H1 (cell line): ENCODE measurements at regions not wholly inside any gene's neighbourhood (a gene's known extent, or its start where the extent isn't known, plus 50 kb on each side); places are given as distances from the start of the nearest gene placed in this dataset.

Experiments used
- CTCF ChIA-PET: fragments of 300-600 bp; sonication (Branson Sonifier 250); formaldehyde crosslinking; loops from one replicate; lab custom pipeline; 2021; ENCODE audit not compliant: partially characterized antibody; lab: Charles Lee
- POLR2A ChIA-PET: fragments of 300-600 bp; sonication (Branson Sonifier 250); formaldehyde crosslinking; loops from one replicate; lab custom pipeline; 2021; ENCODE audit warnings: inconsistent platforms; ENCODE audit not compliant: partially characterized antibody; lab: Charles Lee
- DNase-seq, 2 experiments: peaks; one replicate each; pipeline versions ENCODE4 v3.0.0 to v3.0.0-alpha.2; 2010 to 2022; ENCODE audit warnings: low spot score in 2 of 2, low read depth in 1 of 2, mixed read lengths in 1 of 2
- FAIRE-seq: peaks from 2 replicates; lab custom pipeline; 2011; peaks lifted over from hg19 to GRCh38; lab: Jason Lieb, UNC
- H2AFZ ChIP-seq: 2 replicates; pipeline ENCODE4 v1.8.1; 2012; ENCODE audit warnings: low read length, inconsistent platforms
- H2AK5ac ChIP-seq: 2 replicates; pipeline ENCODE4 v1.6.1; 2013; ENCODE audit warnings: low read depth, low read length
- H2BK120ac ChIP-seq: replicated peaks from 2 replicates; pipeline ENCODE3; 2013; ENCODE audit warnings: low read depth, low read length, inconsistent platforms
- H2BK12ac ChIP-seq: 2 replicates; pipeline ENCODE4 v1.6.1; 2013; ENCODE audit warnings: low read depth, low read length
- H2BK15ac ChIP-seq: 2 replicates; pipeline ENCODE4 v1.6.1; 2013; ENCODE audit warnings: low read length
- H2BK20ac ChIP-seq: 2 replicates; pipeline ENCODE4 v1.6.1; 2013; ENCODE audit warnings: low read length
- H2BK5ac ChIP-seq: 2 replicates; pipeline ENCODE4 v1.6.1; 2013; ENCODE audit warnings: low read depth, low read length
- H3K14ac ChIP-seq: 2 replicates; pipeline ENCODE4 v1.6.1; 2013; ENCODE audit warnings: inconsistent platforms; ENCODE audit not compliant: insufficient read length
- H3K18ac ChIP-seq: 2 replicates; pipeline ENCODE4 v1.6.1; 2013; ENCODE audit warnings: low read length; ENCODE audit errors: extremely low read depth
- H3K23ac ChIP-seq: 2 replicates; pipeline ENCODE4 v1.6.1; 2013; ENCODE audit warnings: inconsistent platforms; ENCODE audit not compliant: insufficient read length
- H3K23me2 ChIP-seq: 2 replicates; pipeline ENCODE4 v1.6.1; 2013; ENCODE audit warnings: low read depth, low read length
- H3K27ac ChIP-seq: 2 replicates; pipeline ENCODE4 v1.6.1; 2011; ENCODE audit warnings: low read depth, low read length, inconsistent platforms
- H3K27me3 ChIP-seq, 4 experiments: replicated peaks in 1 of 4; 1 replicate in 1 of 4; 2 replicates in 3 of 4; pipeline versions ENCODE4 v1.6.1 to v1.8.1; 2011 to 2013; ENCODE audit warnings: low read length in 3 of 4, mild to moderate bottlenecking in 3 of 4, inconsistent platforms in 2 of 4, mixed read lengths in 2 of 4, moderate library complexity in 1 of 4; ENCODE audit not compliant: control insufficient read depth in 3 of 4, insufficient read depth in 3 of 4; ENCODE audit errors: extremely low read depth in 1 of 4
- H3K36me3 ChIP-seq, 4 experiments: 2 replicates each; pipeline versions ENCODE4 v1.6.1 to v1.8.1; 2011 to 2013; ENCODE audit warnings: mild to moderate bottlenecking in 4 of 4, low read length in 3 of 4, moderate library complexity in 2 of 4, control low read depth in 1 of 4, inconsistent platforms in 1 of 4; ENCODE audit not compliant: insufficient read depth in 4 of 4, control insufficient read depth in 2 of 4
- H3K4ac ChIP-seq: replicated peaks from 2 replicates; pipeline ENCODE3; 2013; ENCODE audit warnings: low read length, low read depth, mixed read lengths, inconsistent platforms; ENCODE audit not compliant: insufficient read length
- H3K4me1 ChIP-seq, 4 experiments: replicated peaks in 1 of 4; 1 replicate in 1 of 4; 2 replicates in 3 of 4; pipeline versions ENCODE4 v1.6.1 to v1.8.1; 2011 to 2013; ENCODE audit warnings: low read length in 3 of 4, inconsistent platforms in 2 of 4, mixed read lengths in 1 of 4; ENCODE audit not compliant: insufficient read depth in 4 of 4, control insufficient read depth in 3 of 4
- H3K4me2 ChIP-seq, 2 experiments: 2 replicates each; pipeline versions ENCODE4 v1.6.1 to v1.8.1; 2011 to 2013; ENCODE audit warnings: low read depth in 2 of 2, low read length in 2 of 2, control low read depth in 1 of 2, inconsistent platforms in 1 of 2, mild to moderate bottlenecking in 1 of 2; ENCODE audit not compliant: insufficient read depth in 1 of 2
- H3K4me3 ChIP-seq, 4 experiments: fragments of 200-600, 300-600 bp in 1 of 4; sonication (generic), shearing (Covaris generic), sonication (Bioruptor Twin) in 1 of 4; 2 replicates each; pipeline versions ENCODE4 v1.5.1 to v1.8.1; 2011 to 2016; ENCODE audit warnings: low read length in 4 of 4, low read depth in 3 of 4, control low read depth in 2 of 4, inconsistent platforms in 2 of 4, mild to moderate bottlenecking in 2 of 4, mixed read lengths in 1 of 4, moderate library complexity in 1 of 4; ENCODE audit not compliant: insufficient read depth in 2 of 4; ENCODE audit errors: extremely low read depth in 1 of 4
- H3K56ac ChIP-seq: replicated peaks from 2 replicates; pipeline ENCODE3; 2013; ENCODE audit warnings: low read depth, mild to moderate bottlenecking, mixed read lengths, low read length, inconsistent platforms; ENCODE audit not compliant: insufficient read length
- H3K79me1 ChIP-seq: 2 replicates; pipeline ENCODE4 v1.6.1; 2013; ENCODE audit warnings: low read depth, low read length, control low read depth
- H3K79me2 ChIP-seq, 2 experiments: 2 replicates each; pipeline versions ENCODE4 v1.6.1 to v1.8.1; 2012 to 2013; ENCODE audit warnings: low read length in 2 of 2, mild to moderate bottlenecking in 2 of 2, inconsistent platforms in 1 of 2; ENCODE audit not compliant: insufficient read depth in 2 of 2, control insufficient read depth in 1 of 2
- H3K9ac ChIP-seq, 4 experiments: replicated peaks in 1 of 4; 1 replicate in 1 of 4; 2 replicates in 3 of 4; pipeline versions ENCODE4 v1.6.1 to v1.8.1; 2011 to 2013; ENCODE audit warnings: low read depth in 3 of 4, low read length in 3 of 4, control low read depth in 2 of 4, mild to moderate bottlenecking in 2 of 4, moderate library complexity in 2 of 4, inconsistent platforms in 1 of 4; ENCODE audit errors: extremely low read depth in 1 of 4
- H3K9me3 ChIP-seq, 2 experiments: 2 replicates each; pipeline versions ENCODE4 v1.6.1 to v1.8.1; 2012 to 2013; ENCODE audit warnings: mild to moderate bottlenecking in 2 of 2, moderate library complexity in 2 of 2, control low read depth in 1 of 2, inconsistent platforms in 1 of 2, low read depth in 1 of 2, low read length in 1 of 2, mixed read lengths in 1 of 2; ENCODE audit not compliant: insufficient read depth in 2 of 2
- H4K20me1 ChIP-seq, 2 experiments: replicated peaks in 1 of 2; 2 replicates each; pipeline versions ENCODE3 to v1.8.1; 2011 to 2013; ENCODE audit warnings: inconsistent platforms in 2 of 2, low read length in 2 of 2, mild to moderate bottlenecking in 1 of 2; ENCODE audit not compliant: insufficient read depth in 2 of 2, control insufficient read depth in 1 of 2
- H4K5ac ChIP-seq: 2 replicates; pipeline ENCODE4 v1.6.1; 2013; ENCODE audit warnings: low read length, low read depth, mixed read lengths, inconsistent platforms; ENCODE audit not compliant: insufficient read length
- H4K8ac ChIP-seq: 2 replicates; pipeline ENCODE4 v1.8.0; 2013; ENCODE audit warnings: mild to moderate bottlenecking, moderate library complexity, low read length, inconsistent platforms; ENCODE audit not compliant: insufficient read depth; ENCODE audit errors: extremely low read depth
- H4K91ac ChIP-seq: replicated peaks from 2 replicates; pipeline ENCODE3; 2013; ENCODE audit warnings: low read length, mixed read lengths, inconsistent platforms; ENCODE audit not compliant: insufficient read length
- BCL11A ChIP-seq, 2 experiments: IDR thresholded peaks; one replicate each; pipeline ENCODE4 v1.6.1; 2011; ENCODE audit warnings: low read depth in 2 of 2, low read length in 2 of 2, mild to moderate bottlenecking in 2 of 2
- CREB1 ChIP-seq: IDR thresholded peaks from 2 replicates; pipeline ENCODE4 v1.6.1; 2012; ENCODE audit warnings: inconsistent platforms
- CTCF ChIP-seq, 3 experiments: IDR thresholded peaks; 1 replicate in 2 of 3; 2 replicates in 1 of 3; pipeline versions ENCODE4 v1.5.1 to v1.6.1; 2011; ENCODE audit warnings: low read length in 3 of 3, mild to moderate bottlenecking in 3 of 3, inconsistent platforms in 2 of 3, low read depth in 1 of 3, moderate library complexity in 1 of 3; ENCODE audit not compliant: insufficient read depth in 1 of 3; ENCODE audit errors: control extremely low read depth in 1 of 3
- EGR1 ChIP-seq: IDR thresholded peaks from 2 replicates; pipeline ENCODE4 v1.6.1; 2011; ENCODE audit warnings: low read depth, low read length, borderline replicate concordance
- JUND ChIP-seq: IDR thresholded peaks from 2 replicates; pipeline ENCODE4 v1.6.1; 2011; ENCODE audit warnings: mild to moderate bottlenecking, improper control_type of control experiment, low read length
- KDM4A ChIP-seq: IDR thresholded peaks from one replicate; pipeline ENCODE4 v1.7.1; 2012; ENCODE audit warnings: low read depth, mild to moderate bottlenecking, moderate library complexity, low read length, inconsistent platforms; ENCODE audit not compliant: severe bottlenecking
- MAX ChIP-seq: IDR thresholded peaks from 2 replicates; pipeline ENCODE4 v1.6.1; 2012; ENCODE audit warnings: inconsistent platforms
- SIRT6 ChIP-seq: IDR thresholded peaks from one replicate; pipeline ENCODE4 v1.7.1; 2012; ENCODE audit warnings: low read length, inconsistent platforms
- SP4 ChIP-seq: IDR thresholded peaks from 2 replicates; pipeline ENCODE4 v1.6.1; 2012; ENCODE audit warnings: low read length, inconsistent platforms
- TEAD4 ChIP-seq: IDR thresholded peaks from 2 replicates; pipeline ENCODE4 v1.6.1; 2012; ENCODE audit warnings: low read depth, low read length, inconsistent platforms, mixed read lengths
- WGBS, 2 experiments: shearing (Covaris generic) in 1 of 2; methylation state at CpG; one replicate each; pipeline versions ENCODE4 v1.1.6 to v1.1.7; 2013 to 2015; ENCODE audit warnings: low lambda C conversion rate in 2 of 2, mixed read lengths in 2 of 2, inconsistent platforms in 1 of 2, low coverage in 1 of 2, missing lambda C conversion rate in 1 of 2; ENCODE audit not compliant: insufficient replicate concordance in 2 of 2, insufficient coverage in 1 of 2, insufficient read length in 1 of 2; ENCODE audit errors: extremely low coverage in 1 of 2, missing lambda C conversion rate in 1 of 2; 5-methylcytosine and 5-hydroxymethylcytosine counted together

- Histone ChIP-seq H3K23ac (no peak overlapping the region), H3K9me3 (no peaks in the 10 kb centered on the region), H2BK120ac (no peak overlapping the region), H3K18ac (no peak overlapping the region), H3K14ac (no peak overlapping the region), H2BK12ac (no peak overlapping the region), H3K4me3 (no peak overlapping the region), H3K23me2 (no peaks in the 10 kb centered on the region), H3K4me2 (no peak overlapping the region), H2AK5ac (no peak overlapping the region), H3K27me3 (no peaks in the 10 kb centered on the region), H3K4me1 (no peaks in the 10 kb centered on the region), H2BK5ac (no peak overlapping the region), H2AFZ (no peak overlapping the region), H4K8ac (no peak overlapping the region), H3K79me2 (no peaks in the 10 kb centered on the region), H3K4ac (no peak overlapping the region), H3K56ac (no peak overlapping the region), H3K79me1 (no peaks in the 10 kb centered on the region), H4K91ac (no peak overlapping the region), H4K20me1 (no peaks in the 10 kb centered on the region), H3K27ac (no peak overlapping the region), H4K5ac (no peak overlapping the region), H2BK20ac (no peak overlapping the region), H2BK15ac (no peak overlapping the region), H3K36me3 (no peaks in the 10 kb centered on the region), H3K9ac (no peak overlapping the region)
- DNase-seq, result no peak
- POLR2A ChIA-PET, result no interaction called here
- CTCF ChIA-PET, result interaction anchor here (0.8 to 2.1 kb wide), 12 partner anchors 9 to 308 kb away, joined by 3 to 9 read pairs (median 4); no protein-coding TSS in a partner anchor
- 94% methylated on average over 9 of the region's 9 CpGs; no CpG with 5 or more reads in 1 of the 2 experiments for WGBS, 2 experiments
- FAIRE-seq, result no peak
- no peak for TF ChIP-seq MAX
- TF ChIP-seq JUND, result no peak
- TF ChIP-seq SIRT6, result no peak
- TF ChIP-seq KDM4A, result no peak
- no peak for TF ChIP-seq TEAD4
- TF ChIP-seq CREB1, result no peak
- no peak for TF ChIP-seq CTCF (IDR thresholded peaks at IDR 0.05; ENCODE audit: control extremely low read depth in 1 of 3, insufficient read depth in 1 of 3, low read depth in 1 of 3, low read length in 3 of 3)
- no peak for TF ChIP-seq BCL11A (IDR thresholded peaks at IDR 0.05; ENCODE audit: low read depth in 2 of 2, low read length in 2 of 2)
- no peak for TF ChIP-seq EGR1
- no peak for TF ChIP-seq SP4
Observed at GRCh38 chr11:128324051-128324481, 263.3 kb downstream of the ETS1 start.
